ENCODE measurements at regions not wholly inside any gene's neighbourhood (a gene's known extent, or its start where the extent isn't known, plus 50 kb on each side); places are given as distances from the start of the nearest gene placed in this dataset.

DNA sequence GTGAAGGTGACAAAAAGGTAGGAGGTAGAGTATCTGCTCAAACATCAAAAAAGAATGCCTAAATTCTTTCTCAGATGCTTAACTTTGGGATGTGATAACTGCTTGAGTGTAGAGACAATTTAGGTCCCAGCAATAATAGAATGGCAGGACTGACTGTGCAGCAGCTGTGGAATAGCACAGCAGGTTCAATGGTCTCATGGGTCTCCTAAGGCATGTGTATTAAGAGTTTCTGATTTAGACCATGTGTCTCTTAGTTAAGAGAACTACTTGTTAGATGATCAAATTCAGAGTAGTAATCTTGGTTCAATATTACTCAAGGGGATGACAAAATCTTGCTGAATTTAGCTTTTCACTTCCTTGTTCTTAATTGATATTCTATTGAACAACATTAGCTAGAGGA, 72.0 kb downstream of the ALX1 start:
- no peak for DNase-seq

DNA sequence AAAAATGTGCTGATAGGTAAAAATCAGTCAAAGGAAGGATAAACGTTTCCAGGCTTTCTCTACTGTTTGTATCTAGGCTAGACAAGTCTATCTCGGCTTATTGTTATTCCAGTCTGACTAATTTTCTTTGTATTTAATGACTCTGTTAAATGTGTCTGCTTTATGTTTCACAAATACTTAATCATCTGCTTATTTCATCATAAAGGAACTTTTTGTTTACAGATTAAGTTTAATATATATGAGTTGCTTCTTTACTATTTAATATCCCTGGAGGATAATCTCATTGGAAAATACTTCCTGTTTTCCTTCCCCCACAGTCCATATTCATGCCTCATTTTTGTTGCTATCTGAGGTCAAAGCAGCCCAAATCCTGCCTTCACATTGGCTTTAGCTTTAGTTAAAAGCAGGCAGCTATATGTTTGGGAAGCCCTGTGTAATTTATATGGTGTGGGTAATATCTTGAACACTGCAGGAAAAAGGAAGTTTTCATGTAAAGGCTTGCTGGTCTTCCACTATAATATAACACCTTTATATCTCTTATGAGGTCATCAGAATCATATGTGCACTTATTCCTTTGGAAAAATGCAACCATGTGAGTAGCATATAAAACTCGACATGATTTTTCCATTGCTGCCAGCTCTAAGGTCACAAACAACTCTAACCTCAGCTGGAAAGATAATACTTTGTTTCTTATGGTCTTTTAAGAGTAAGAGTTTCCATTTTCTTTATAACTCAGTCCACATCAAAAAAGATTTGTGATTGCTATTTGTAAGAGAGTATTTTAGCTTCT, 76.8 kb downstream of the ALX1 start:
- no peak for DNase-seq

- DNase-seq, result no peak
Measured at GRCh38 chr12:85357609-85358008, 77.6 kb downstream of the ALX1 start.

- DNase-seq, result no peak
Measured at GRCh38 chr12:85358715-85359114, 78.7 kb downstream of the ALX1 start.

DNA sequence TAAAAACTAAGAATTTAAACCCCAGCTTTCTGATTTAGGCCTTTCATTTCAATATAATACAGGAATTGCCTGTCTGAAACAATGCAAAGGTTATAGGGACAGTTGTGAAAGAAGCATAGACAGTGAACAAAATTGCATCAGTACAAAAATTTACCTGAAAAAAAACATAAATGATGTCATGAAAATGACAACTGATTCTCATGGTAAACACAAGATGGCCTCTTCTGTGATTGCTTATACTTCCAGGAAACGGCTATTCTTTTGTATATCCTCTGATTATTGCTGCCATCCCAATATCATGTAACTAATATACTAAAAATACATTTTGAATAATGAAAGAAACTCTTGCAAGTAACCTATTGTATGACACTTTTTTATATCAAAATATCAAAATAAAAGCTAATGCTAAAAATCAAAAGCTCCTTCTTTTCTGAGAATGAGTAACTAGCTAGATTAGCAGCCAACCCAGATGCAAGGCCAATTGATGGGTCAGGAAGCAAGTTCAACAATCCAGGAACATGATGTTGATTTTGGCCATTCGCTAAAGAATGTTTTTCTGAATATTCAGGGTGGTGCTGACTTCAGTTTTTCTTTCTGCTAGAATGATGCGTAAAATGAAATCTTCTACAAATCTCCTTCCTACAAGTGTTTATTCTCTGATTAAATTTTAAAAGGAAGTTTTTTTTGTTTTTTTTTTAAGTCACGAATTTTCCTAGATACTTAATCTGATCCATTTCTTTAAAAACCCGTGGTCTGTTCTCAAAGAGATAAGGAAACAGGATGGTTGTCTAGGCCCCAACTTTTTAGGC, 83.6 kb downstream of the ALX1 start:
- DNase-seq, result no peak

- no peak for DNase-seq
Measured at GRCh38 chr12:85367936-85368335, 87.9 kb downstream of the ALX1 start.

GRCh38 chr12:85369365-85370154, 89.5 kb downstream of the ALX1 start:
- no peak for DNase-seq

DNA sequence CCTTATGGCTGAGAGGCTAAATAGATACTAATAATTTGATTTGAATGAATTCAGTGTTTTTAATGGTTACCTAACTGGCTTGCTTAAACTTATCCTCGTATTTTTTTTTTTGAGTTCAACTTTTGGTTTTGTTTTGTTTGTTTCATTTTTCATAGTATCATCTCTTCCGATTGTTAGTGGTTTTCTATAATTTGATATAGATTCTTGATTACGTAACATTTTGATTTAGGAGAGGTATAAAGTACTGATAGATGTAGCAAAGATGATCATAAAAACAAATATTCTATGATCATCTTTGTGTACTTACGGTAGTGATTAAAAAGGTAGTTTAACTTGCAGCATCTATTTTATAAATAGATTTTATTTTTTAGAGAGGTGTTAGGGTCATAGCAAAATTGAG, 93.0 kb downstream of the ALX1 start:
- no peak for DNase-seq

DNA sequence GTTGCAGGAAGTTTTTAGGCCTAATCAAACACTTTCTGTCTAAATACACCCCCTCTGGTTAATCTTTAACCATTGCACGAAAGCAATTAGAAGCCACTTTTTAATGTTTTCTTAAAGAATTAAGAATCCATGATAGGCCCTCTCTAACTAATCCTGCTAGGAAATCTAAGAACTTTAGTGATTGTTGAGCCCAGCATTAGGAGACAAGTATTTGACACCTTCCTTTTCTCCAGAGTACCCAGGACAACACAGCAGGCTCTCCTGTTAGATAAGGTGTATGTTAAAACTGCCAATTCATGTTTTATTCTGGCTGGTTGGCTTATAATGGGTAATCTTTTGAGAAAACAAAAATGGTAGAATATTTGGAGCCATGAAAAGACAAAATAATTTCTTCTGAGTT, 95.0 kb downstream of the ALX1 start:
- DNase-seq, result no peak

DNA sequence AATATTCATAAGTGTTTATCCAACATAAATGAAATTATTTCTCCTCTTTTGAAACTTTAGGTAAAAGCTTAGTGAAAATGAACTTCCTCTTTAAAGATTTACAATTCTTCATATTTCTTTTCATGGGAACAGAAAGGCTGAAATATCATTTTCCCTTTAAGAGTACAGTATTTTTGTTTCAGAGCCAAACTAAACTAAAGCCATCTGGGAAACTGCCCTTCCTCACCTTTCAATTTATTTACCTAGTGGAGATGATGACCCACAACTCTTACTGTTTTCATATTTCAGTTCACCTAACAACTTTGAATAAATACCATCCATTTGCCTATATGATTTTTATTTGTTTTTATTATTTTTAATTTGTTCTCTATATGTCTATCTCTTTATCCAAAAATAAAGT, 105.4 kb downstream of the ALX1 start:
- no peak for DNase-seq

DNA sequence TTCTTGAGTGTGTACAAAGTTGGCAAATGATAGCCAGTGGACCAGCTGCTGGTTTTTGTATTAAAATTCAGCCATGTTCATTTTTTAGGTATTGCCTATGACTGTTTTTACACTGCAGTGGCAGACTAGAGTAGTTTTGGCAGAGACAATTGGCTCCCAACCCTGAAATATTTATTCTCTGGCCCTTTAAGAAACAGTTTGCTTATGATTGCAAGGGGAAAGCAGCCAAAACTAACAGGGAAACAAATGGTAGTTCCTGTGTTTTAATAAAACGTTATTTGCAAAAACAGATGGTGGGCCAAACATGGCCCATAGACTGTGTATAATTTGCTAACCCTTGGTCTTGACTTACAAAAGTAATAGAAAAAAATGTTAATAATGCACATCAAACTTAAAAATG, 110.2 kb downstream of the ALX1 start:
- no peak for DNase-seq

DNA sequence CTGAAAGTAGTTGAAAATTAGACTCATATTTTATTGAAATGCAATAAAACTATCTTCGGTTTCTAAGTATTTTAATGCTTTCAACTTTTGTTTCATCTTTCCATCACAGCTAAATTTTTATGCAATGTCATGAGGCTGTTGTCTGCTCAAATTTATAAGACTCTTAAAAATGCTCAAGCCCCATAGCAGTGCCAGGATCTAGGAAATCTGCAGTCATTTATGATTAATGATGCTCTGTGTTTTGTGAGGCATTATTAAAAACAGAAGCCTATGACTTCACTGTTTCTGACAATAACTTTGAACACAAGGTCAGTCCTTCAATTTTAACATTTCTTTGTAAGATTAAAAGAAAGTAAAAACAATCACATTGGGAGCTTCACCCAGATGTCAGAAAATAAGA, 112.5 kb downstream of the ALX1 start:
- no peak for DNase-seq

DNA sequence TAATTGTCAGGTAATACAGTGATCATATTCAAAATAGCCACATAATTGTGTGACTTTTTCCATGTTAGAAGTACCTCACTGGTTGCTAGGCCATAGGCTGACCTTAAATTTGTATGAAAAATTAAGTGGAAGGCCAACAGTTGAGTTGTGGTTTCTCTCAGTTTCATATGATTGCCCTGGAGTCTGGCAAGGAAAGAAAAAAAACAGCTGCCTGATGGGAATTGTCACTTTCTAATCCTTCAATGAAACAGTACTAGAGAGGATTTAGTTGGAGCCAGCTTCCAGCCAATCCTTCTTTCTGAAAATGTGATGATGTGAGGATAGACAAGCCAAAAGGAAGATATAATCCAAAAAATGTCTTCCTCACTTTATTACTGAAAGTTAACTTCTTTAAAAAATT, 113.6 kb downstream of the ALX1 start:
- no peak for DNase-seq

DNA sequence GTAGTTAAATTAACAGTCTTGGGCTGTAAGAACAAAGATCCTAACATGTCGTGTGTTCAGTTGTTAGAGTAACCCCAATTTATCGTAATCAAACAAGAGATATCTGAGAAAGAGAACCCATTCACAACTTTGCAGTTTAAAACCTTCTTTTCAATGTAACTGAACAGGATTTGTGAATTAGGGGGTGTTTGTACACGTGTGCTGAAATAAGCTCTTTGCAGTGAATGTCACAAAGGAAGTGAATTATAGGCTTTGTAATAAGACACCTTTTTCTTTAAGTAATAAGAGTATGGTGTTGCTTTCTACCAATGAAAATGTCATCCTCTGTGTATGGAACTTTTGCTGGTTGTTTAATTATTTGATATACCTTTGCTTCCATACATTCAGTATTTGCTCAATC, 114.0 kb downstream of the ALX1 start:
- no peak for DNase-seq

DNA sequence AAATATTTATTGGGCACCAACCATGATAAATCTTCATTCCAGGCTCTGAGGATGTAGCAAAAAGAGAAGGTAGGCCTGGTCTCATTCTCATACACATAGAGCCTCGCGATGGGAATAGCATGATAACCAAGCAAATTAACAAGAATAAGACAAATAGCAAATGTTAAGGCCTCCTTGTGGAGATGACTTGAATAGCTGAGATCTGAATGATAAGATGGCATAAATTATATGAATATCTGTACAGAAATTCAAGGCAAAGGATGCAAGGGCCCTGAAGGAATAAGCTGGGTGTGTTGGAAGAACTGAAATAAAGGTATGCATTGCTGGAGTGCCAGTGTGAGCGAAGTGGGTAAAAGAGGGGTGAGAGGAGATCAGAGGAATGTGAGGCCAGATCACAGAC, 114.8 kb downstream of the ALX1 start:
- DNase-seq, result no peak

- no peak for DNase-seq
Measured at GRCh38 chr12:85405262-85405661, 125.2 kb downstream of the ALX1 start.

- no peak for DNase-seq
Measured at GRCh38 chr12:85405781-85406522, 125.9 kb downstream of the ALX1 start.

DNA sequence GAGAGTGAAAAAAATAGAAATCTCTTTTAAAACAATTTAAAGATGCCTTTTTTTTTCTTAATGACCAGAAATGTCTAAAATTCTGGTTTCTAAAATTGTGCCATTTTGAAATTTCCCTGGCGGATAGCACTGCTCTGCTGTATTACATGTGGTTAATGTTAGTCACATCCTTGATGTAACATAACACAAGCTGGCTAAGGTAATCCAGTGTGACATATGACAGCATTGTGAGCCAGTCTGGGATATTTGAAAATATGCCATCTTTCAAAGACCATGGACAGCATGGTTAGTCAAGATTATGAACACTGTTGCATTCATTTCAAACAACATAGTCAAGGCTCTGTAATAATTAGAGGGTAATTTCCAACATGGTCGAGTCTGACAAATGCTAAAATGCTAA, 133.2 kb downstream of the ALX1 start:
- no peak for DNase-seq

GRCh38 chr12:85422762-85423161, 142.7 kb downstream of the ALX1 start:
- DNase-seq, result no peak

DNA sequence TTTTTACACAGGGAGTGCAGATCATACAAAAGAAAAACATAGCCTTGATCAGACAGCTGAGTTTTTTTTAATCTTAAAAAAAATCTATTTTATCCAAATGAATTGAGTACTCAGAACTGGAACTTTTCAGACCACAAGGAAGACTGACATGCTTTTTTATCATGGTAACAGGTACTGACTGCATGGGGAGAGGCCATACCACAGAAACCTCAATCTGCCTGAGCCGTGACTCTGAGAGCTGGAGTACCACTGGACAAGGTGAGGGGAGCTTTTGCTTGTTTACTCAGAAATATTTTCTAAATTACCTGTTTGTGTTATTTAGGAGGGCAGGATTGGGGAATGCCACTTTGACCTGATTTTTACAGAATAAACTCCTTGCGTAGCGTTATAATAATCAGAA, 143.9 kb downstream of the ALX1 start:
- no peak for DNase-seq

GRCh38 chr12:85424581-85425348, 144.7 kb downstream of the ALX1 start:
- peak in 1 of 56 donors; percentile 1 for DNase-seq
